COLO829 (cell line): ENCODE measurements at regions not wholly inside any gene's neighbourhood (a gene's known extent, or its start where the extent isn't known, plus 50 kb on each side); places are given as distances from the start of the nearest gene placed in this dataset.
"Not testable (repeated sequence)": the region's sequence is repeated elsewhere in the genome, so short reads cannot be mapped to it uniquely, and the experiment has no call there.

ENCODE experiments used
- DNase-seq: peaks from one replicate; pipeline ENCODE4 v3.0.0; 2012; ENCODE audit warnings: low spot score

DNA sequence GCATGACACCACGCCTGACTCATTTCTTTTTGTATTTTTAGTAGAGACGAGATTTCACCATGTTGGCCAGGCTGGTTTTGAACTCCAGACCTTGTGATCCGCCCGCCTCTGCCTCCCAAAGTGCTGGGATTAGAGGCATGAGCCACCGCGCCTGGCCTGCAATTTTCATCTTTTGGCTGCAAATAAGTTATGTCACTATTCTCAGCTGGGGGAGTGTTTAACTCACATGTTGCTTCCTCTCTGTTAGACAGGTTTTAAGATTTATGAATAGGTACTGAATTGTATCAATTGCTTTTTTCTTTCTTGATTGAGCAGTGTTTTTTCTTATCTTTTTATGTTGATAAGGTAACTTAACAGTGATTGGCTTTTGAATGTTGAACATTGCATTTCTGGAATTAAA, 88.2 kb upstream of the ADCY2 start:
- DNase-seq: not testable (repeated sequence)

DNA sequence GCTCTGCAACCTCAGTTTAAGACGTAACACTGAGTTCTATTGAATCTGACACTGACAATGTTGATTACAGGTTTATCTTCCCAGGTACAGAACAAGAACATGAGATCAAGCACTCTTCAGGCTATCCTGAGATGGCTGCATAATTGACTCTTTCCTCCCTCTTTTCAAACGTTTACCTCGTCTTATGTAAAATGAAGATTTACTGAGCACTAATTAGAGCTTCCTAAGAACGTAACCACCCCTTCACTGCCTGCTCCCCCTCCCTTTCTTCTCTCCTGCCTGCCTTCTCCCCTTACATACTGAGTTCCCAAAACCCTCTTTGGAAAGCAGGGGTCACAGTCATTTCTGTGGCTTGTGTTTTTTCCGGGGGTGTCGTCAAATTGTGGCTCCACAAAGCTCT, 86.2 kb upstream of the ADCY2 start:
- DNase-seq: not testable (repeated sequence)

DNA sequence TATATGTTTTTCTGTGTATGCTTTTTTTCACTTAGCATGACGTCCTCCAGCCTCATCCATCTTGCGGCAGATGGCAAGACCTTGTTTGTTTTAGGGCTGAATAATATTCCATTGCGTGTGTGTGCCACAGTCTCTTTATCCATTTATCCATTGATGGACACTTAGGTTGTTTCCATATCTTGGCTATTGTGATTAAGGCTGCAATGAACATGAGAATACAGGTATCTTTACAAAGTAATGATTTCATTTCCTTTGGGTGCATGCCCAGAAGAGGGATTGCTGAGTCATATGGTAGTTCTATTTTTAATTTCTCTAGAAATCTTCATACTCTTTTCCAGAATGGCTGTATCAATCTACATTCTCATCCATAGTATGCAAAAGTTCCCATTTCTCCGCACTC, 85.3 kb upstream of the ADCY2 start:
- not testable (repeated sequence) for DNase-seq

DNA sequence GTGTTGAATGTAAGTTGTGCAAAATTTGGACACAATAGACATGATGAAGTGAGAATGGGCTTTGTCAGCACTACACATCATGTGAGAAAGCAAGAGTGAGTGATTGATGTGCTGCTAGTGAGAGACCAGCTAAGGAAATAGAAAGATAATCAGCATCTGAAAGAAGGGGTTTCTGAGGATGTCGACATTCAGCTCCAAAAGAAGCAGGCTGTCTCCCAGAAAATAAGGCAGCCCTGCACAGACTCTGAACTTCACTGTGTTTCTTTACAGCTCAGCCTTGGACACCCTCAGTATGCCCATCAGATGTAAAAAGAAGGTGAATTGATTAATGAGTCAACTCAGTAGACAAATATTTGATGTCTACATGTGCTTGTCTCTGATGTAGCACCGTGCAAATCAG, 80.8 kb upstream of the ADCY2 start:
- no peak for DNase-seq

DNA sequence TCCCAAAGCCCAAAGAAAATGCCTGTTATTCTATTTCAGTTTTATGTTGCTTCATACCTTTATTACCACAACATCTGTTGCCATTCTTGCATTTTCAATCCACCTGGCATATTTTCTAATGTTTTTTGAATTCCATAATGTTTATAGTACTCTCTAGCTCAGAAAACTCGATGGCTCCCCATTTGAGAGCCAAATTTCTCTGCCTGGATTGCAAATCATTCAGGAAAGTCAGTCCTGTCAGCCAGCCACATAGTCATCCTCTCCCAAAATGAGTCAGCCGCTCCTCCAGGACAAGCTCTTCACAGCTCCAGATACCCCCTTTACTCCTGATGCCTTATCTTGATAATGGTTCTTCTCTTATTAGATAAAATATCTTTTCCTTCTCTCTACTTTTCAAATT, 78.2 kb upstream of the ADCY2 start:
- no peak for DNase-seq

DNA sequence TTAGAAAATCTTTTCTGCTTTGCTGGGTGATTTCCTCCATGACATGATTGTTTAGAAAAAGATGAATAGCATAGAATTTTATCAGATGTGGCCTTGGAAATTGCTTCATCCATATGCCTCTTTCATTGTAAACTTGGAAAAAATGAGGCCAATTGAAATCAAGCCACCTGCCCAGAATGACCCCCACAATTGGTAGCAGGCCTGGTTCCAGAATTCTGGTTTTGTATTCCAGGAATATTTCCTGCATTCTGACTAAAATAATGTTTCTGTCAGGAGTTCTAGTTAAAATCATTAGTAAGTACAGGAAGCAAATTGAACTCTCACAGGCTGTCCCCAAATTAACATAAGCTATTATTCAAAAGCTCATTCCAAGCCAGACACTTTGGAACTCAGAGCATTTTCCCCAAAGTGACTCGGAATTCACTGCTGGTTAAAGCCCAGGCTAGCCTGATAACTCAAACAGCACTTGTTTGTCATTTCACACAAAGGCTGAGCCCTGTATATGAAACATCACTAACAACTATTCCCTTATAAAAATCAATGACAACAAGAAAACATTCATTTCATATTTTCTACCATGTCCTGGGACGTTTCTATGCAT, 75.1 kb upstream of the ADCY2 start:
- DNase-seq: no peak

DNA sequence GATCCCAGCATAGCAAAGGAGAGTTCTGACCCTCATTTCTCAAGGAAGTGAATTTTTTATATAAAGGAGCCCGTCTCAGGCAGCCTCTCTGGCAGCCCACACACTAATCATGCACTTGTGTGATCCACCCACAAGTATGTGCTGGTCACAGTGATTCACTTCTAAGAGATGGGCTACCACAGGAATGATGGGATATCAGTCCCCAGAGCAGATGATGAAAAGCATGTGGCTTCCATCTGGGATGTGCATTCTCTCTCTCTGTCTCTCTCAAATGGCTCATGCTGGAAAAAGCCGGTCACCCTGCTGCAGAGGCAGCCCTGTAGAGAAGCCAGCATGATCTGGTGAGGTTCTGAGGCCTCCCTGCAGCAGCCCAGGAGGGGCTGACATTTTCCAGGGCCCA, 74.2 kb upstream of the ADCY2 start:
- no peak for DNase-seq

DNA sequence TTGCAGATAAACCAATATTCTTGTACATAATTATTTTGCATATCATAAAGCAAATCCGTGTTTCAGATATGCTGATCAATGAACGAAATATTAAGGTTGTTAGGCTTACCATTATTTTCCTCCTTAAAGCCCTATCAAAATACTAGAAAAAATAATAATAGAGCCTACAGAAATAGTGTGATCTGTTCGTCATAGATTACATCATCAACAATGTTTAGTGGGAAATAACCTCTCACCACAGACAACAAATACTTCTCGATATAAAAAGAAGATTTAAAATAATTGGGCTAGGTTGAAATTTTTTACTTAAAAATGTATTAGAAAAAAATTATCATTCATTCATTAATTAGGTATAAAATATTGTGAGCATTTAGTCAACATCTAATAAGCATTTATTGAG, 71.0 kb upstream of the ADCY2 start:
- DNase-seq: no peak

DNA sequence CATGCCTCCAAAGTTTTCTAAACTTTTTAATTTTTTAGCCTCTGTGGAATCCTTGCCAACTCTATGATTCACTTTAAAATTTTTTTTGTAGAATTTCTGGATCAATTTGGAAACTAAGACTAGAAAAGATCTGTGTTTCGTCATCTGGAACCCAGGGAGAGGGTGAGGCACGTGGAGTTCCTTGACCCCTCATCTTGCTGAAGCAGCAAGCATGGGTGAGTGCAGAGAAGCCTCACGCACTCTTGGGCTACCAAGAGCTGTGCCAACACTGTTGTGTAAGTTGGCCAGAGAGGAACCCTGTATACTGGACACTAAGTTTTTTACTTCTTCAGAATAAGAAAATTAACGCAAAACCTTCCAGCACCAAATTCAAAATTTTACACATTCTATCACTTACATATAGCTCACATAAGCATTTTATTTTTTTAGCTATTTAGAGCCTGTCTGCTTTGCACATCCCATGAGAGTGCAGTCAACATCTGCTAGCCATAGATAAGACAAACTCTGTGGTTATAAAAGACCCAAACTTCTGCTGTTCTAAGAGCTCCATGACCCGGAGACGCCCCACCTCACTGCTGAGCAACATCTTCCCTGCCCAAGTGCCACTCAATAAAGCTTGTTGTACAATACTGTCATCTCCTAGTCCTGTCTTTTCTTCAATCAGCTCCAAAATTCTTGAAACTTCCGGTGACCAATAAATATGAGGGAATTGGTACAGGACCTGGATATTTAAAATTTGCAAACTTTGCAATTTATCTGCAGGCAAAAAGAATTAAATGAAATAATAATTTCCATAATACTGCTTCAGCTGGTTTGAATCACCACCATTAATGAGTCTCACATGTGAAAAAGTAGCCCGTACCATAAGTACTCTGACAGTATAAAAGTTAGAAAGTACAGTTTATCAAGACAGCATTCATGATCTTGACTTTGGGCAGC, 69.7 kb upstream of the ADCY2 start:
- no peak for DNase-seq

DNA sequence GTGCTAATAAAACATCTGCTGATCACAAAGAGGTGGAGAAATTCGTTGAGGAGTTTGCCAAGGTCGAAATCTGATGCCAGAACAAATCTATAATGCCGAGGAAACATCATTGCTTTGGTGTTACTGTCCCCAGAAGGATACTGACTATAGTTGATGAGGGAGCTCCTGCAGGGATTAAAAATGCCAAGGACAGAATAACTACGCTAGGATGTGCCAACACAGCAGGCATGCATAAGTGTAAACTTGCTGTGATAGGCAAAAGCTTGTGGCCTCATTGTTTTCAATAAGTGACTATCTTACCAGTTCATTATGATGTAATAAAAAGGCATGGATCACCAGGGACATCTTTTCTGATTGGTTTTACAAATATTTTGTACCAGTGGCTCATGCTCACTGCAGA, 66.8 kb upstream of the ADCY2 start:
- no peak for DNase-seq

DNA sequence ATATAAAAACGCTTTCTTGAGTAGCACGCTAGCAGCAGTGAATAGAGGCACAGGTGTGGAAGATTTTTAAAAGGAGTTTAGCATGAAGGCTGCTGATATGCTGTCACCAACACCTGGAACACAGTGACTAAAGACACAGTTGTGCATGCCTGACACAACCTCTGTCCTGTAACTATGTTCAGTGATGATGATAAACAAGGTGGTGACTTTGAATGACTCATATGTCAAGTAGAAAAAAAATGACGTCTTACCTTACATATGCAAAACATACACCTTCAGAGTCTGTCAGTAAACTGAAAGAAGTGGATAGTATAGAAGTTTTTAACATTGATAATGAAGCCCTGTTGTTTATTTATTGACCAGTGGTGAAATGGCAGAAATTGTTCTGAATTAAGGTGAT, 66.2 kb upstream of the ADCY2 start:
- DNase-seq: no peak

DNA sequence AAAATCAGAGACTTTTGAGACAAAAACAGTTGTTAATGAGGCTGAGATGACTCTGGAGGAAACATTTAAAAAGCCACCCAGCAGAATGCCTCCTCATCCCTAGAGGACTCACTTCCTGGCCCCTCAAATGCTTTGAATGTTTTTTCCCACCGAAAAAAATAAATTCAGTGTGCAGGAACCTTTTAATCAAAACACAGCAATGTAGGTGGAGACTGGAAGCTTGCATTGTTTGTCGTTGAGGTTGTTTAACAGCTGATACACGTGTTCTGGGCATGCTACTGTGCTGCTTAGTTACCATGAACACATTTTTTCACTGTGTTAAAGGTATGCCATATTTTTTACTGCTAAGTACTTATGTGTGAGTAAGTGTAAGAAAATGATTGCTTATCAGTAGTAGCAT, 65.7 kb upstream of the ADCY2 start:
- DNase-seq: no peak

DNA sequence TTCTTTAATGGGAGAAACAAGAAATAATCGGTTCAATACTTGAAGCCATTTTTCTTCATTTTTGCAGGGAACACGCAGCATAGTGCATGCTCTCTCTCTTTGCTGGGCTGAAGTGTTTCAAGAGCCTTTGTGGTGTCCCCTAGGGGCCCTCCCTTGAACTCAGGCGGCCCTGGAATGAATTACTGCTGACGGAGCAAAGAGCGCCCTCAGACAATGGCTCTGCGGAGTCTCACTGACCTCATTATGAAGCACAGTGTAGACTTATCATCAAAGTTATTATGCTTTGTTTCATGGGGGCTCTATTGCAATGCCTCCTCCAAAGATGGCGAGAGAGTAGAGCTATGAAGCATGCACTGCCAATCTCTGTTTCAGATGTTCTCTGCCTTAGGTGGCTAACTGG, 64.8 kb upstream of the ADCY2 start:
- DNase-seq: no peak
